OCI-LY7 (cell line): ENCODE measurements at regions not wholly inside any gene's neighbourhood (a gene's known extent, or its start where the extent isn't known, plus 50 kb on each side); places are given as distances from the start of the nearest gene placed in this dataset.

Experiments
- EZH2phosphoT487 ChIP-seq: fragments of 200-600 bp; sonication (generic); IDR thresholded peaks from 2 replicates; pipeline ENCODE4 v1.6.1; 2018; ENCODE audit warnings: low read depth, borderline replicate concordance, mild to moderate bottlenecking, mixed run types, antibody characterized with exemption, low read length, moderate library complexity, mixed read lengths
- TF ChIP-seq, protein P1 (sequence below): fragments of 200-600 bp; sonication (generic); conservative IDR thresholded peaks from 2 replicates; pipeline ENCODE4 v1.5.1; 2014; ENCODE audit warnings: mild to moderate bottlenecking, antibody characterized with exemption, low read length, moderate library complexity, mixed read lengths

DNA sequence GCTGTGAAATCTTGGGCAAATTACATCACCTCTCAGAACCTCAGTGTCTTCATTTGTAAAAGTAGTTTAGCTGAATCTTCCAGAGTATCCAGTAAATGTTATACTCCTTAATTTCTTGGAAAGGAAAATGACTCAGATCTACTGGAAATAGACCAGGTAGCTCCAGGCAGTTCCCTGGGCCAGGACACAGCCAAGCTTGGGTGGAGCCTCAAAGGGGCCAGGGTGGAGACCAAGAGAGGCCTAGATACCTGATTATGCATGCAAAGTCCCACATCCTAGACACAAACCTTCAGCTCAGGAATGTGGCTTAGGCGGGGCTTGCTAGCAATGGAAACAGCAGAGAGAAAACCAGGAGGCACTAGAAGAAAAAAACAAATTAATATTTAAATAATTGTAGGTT is 272.8 kb downstream of the MAFB start:
- TF ChIP-seq, protein P1, sequence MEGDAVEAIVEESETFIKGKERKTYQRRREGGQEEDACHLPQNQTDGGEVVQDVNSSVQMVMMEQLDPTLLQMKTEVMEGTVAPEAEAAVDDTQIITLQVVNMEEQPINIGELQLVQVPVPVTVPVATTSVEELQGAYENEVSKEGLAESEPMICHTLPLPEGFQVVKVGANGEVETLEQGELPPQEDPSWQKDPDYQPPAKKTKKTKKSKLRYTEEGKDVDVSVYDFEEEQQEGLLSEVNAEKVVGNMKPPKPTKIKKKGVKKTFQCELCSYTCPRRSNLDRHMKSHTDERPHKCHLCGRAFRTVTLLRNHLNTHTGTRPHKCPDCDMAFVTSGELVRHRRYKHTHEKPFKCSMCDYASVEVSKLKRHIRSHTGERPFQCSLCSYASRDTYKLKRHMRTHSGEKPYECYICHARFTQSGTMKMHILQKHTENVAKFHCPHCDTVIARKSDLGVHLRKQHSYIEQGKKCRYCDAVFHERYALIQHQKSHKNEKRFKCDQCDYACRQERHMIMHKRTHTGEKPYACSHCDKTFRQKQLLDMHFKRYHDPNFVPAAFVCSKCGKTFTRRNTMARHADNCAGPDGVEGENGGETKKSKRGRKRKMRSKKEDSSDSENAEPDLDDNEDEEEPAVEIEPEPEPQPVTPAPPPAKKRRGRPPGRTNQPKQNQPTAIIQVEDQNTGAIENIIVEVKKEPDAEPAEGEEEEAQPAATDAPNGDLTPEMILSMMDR: no peak
- TF ChIP-seq EZH2phosphoT487: no peak
